Neural cell (in vitro differentiated cells): ENCODE measurements at regions not wholly inside any gene's neighbourhood (a gene's known extent, or its start where the extent isn't known, plus 50 kb on each side); places are given as distances from the start of the nearest gene placed in this dataset.

Experiments used
- H2AFZ ChIP-seq: fragments of 200-600, 300-800 bp; sonication (generic), shearing (Covaris generic); 2 replicates; pipeline ENCODE4 v1.6.0; 2014; ENCODE audit warnings: low read depth, mild to moderate bottlenecking, antibody characterized with exemption, low read length, moderate library complexity
- H3F3A ChIP-seq: fragments of 200-600 bp; shearing (Covaris generic); 2 replicates; pipeline ENCODE4 v1.6.1; 2016; ENCODE audit warnings: mild to moderate bottlenecking, moderate library complexity, mixed read lengths, antibody characterized with exemption, low read length; ENCODE audit not compliant: insufficient read depth, poor library complexity, severe bottlenecking
- H3K27ac ChIP-seq: fragments of 200-600, 300-800 bp; sonication (generic), shearing (Covaris generic); 2 replicates; pipeline ENCODE4 v1.5.1; 2014; ENCODE audit warnings: mild to moderate bottlenecking, low read length, moderate library complexity
- H3K27me3 ChIP-seq: fragments of 300-800, 200-600 bp; sonication (generic), shearing (Covaris generic); 2 replicates; pipeline ENCODE4 v1.6.0; 2014; ENCODE audit warnings: mild to moderate bottlenecking, low read depth, low read length, moderate library complexity; ENCODE audit not compliant: insufficient read depth
- H3K36me3 ChIP-seq: fragments of 300-800, 200-600 bp; sonication (generic), shearing (Covaris generic); 2 replicates; pipeline ENCODE4 v1.5.1; 2014; ENCODE audit warnings: mild to moderate bottlenecking, antibody characterized with exemption, low read length, moderate library complexity; ENCODE audit not compliant: insufficient read depth
- H3K4me2 ChIP-seq: fragments of 300-800, 200-600 bp; sonication (generic), shearing (Covaris generic); 2 replicates; pipeline ENCODE4 v1.6.0; 2014; ENCODE audit warnings: mild to moderate bottlenecking, low read length
- H3K4me3 ChIP-seq: fragments of 300-800, 200-600 bp; sonication (generic), shearing (Covaris generic); 2 replicates; pipeline ENCODE4 v1.5.1; 2014; ENCODE audit warnings: mild to moderate bottlenecking, low read length, moderate library complexity
- H3K79me2 ChIP-seq: fragments of 200-600 bp; shearing (Covaris generic); replicated peaks from 2 replicates; pipeline ENCODE4 v1.6.0; 2014; ENCODE audit warnings: mild to moderate bottlenecking, low read length, moderate library complexity; ENCODE audit not compliant: insufficient read depth
- H3K9ac ChIP-seq: fragments of 300-800, 200-600 bp; sonication (generic), shearing (Covaris generic); 2 replicates; pipeline ENCODE4 v1.6.1; 2016; ENCODE audit warnings: mild to moderate bottlenecking, low read length, mixed read lengths
- H3K9me2 ChIP-seq: fragments of 200-600 bp; shearing (Covaris generic); 2 replicates; pipeline ENCODE4 v1.6.1; 2016; ENCODE audit warnings: mild to moderate bottlenecking, low read length, mixed read lengths; ENCODE audit not compliant: insufficient read depth
- H3K9me3 ChIP-seq: fragments of 200-600, 300-800 bp; sonication (generic), shearing (Covaris generic); 2 replicates; pipeline ENCODE4 v1.6.1; 2016; ENCODE audit warnings: mild to moderate bottlenecking, mixed run types, low read length, moderate library complexity, mixed read lengths
- H4K20me1 ChIP-seq: fragments of 200-600 bp; shearing (Covaris generic); 2 replicates; pipeline ENCODE4 v1.6.1; 2016; ENCODE audit warnings: mild to moderate bottlenecking, mixed run types; ENCODE audit not compliant: insufficient read depth
- EP300 ChIP-seq: fragments of 450-650 bp; conservative IDR thresholded peaks from 2 replicates; pipeline ENCODE4 v1.6.1; 2014; ENCODE audit warnings: antibody characterized with exemption, mild to moderate bottlenecking, moderate library complexity; ENCODE audit not compliant: poor library complexity, severe bottlenecking
- EZH2 ChIP-seq: fragments of 200-600, 300-800 bp; shearing (Covaris generic), sonication (generic); IDR thresholded peaks from 2 replicates; pipeline ENCODE4 v1.6.1; 2014; ENCODE audit warnings: antibody characterized with exemption, low read length, borderline replicate concordance, mild to moderate bottlenecking; ENCODE audit not compliant: insufficient read depth, poor library complexity, severe bottlenecking
- MXI1 ChIP-seq: fragments of 450-650 bp; conservative IDR thresholded peaks from 2 replicates; pipeline ENCODE4 v1.6.1; 2014; ENCODE audit warnings: antibody characterized with exemption, mild to moderate bottlenecking; ENCODE audit not compliant: poor library complexity, severe bottlenecking
- POLR2AphosphoS5 ChIP-seq: IDR thresholded peaks from 2 replicates; pipeline ENCODE4 v1.6.1; 2012
- RAD21 ChIP-seq: fragments of 450-650 bp; conservative IDR thresholded peaks from 2 replicates; pipeline ENCODE4 v1.6.1; 2014; ENCODE audit warnings: antibody characterized with exemption, mild to moderate bottlenecking, moderate library complexity
- REST ChIP-seq: IDR thresholded peaks from 2 replicates; pipeline ENCODE4 v1.6.1; 2012; ENCODE audit warnings: borderline replicate concordance
- SMC3 ChIP-seq: fragments of 450-650 bp; conservative IDR thresholded peaks from 2 replicates; pipeline ENCODE4 v1.6.1; 2014; ENCODE audit warnings: antibody characterized with exemption, mild to moderate bottlenecking, moderate library complexity; ENCODE audit not compliant: poor library complexity
- TAF1 ChIP-seq: IDR thresholded peaks from 2 replicates; pipeline ENCODE4 v1.6.1; 2012; ENCODE audit warnings: low read depth
- TF ChIP-seq, protein P1 (sequence below): fragments of 450-650 bp; IDR thresholded peaks from 2 replicates; pipeline ENCODE4 v1.5.1; 2014; ENCODE audit warnings: antibody characterized with exemption, mild to moderate bottlenecking, moderate library complexity; ENCODE audit not compliant: poor library complexity, severe bottlenecking

DNA sequence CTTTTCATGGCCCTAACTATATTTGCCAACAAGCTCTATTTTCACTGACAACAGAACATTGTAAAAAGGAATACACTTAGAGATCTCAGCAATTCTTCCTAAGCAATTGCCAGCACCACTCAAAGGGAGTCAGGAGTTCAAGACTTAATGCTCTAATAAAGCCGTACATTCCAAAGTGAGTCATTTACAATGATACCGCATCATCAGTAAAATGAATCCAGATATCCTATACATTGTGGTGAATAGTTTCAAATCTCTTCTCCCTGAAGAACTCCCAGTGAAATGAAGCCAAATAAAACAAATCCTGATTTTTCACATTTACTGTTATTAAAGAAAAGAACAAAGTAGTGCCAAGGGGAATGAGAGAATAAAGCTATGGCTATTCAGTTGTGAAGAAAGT, 2898.7 kb upstream of the PCDH20 start:
- no peaks in the 10 kb centered on the region for H3K36me3 ChIP-seq
- H2AFZ ChIP-seq, result no peak overlapping the region
- no peak overlapping the region for H3K4me3 ChIP-seq
- H4K20me1 ChIP-seq, result no peaks in the 10 kb centered on the region
- H3K27me3 ChIP-seq, result no peaks in the 10 kb centered on the region
- no peaks in the 10 kb centered on the region for H3K9me3 ChIP-seq
- no peak overlapping the region for H3K4me2 ChIP-seq
- no peaks in the 10 kb centered on the region for H3F3A ChIP-seq
- H3K79me2 ChIP-seq, result no peaks in the 10 kb centered on the region
- no peak overlapping the region for H3K27ac ChIP-seq
- no peaks in the 10 kb centered on the region for H3K9me2 ChIP-seq
- TF ChIP-seq SMC3 (no peak), RAD21 (no peak), MXI1 (no peak), TAF1 (no peak), POLR2AphosphoS5 (no peak), EP300 (no peak), REST (no peak), EZH2 (no peak)
- TF ChIP-seq, protein P1, sequence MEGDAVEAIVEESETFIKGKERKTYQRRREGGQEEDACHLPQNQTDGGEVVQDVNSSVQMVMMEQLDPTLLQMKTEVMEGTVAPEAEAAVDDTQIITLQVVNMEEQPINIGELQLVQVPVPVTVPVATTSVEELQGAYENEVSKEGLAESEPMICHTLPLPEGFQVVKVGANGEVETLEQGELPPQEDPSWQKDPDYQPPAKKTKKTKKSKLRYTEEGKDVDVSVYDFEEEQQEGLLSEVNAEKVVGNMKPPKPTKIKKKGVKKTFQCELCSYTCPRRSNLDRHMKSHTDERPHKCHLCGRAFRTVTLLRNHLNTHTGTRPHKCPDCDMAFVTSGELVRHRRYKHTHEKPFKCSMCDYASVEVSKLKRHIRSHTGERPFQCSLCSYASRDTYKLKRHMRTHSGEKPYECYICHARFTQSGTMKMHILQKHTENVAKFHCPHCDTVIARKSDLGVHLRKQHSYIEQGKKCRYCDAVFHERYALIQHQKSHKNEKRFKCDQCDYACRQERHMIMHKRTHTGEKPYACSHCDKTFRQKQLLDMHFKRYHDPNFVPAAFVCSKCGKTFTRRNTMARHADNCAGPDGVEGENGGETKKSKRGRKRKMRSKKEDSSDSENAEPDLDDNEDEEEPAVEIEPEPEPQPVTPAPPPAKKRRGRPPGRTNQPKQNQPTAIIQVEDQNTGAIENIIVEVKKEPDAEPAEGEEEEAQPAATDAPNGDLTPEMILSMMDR, result no peak
- no peak overlapping the region for H3K9ac ChIP-seq

- Histone ChIP-seq H3K36me3 (no peaks in the 10 kb centered on the region), H4K20me1 (no peaks in the 10 kb centered on the region), H3F3A (no peaks in the 10 kb centered on the region), H2AFZ (no peak overlapping the region), H3K9me2 (no peaks in the 10 kb centered on the region), H3K27ac (no peak overlapping the region), H3K27me3 (no peaks in the 10 kb centered on the region), H3K9me3 (no peaks in the 10 kb centered on the region), H3K79me2 (no peaks in the 10 kb centered on the region), H3K4me2 (no peak overlapping the region), H3K9ac (no peak overlapping the region), H3K4me3 (no peak overlapping the region)
- TF ChIP-seq SMC3 (no peak), RAD21 (no peak), TAF1 (no peak), MXI1 (no peak), REST (no peak), EP300 (no peak), EZH2 (no peak), POLR2AphosphoS5 (no peak)
- TF ChIP-seq, protein P1, result no peak
Observed at GRCh38 chr13:64311948-64312347, 2896.3 kb upstream of the PCDH20 start.
